GM21367 (cell line): ENCODE measurements at regions not wholly inside any gene's neighbourhood (a gene's known extent, or its start where the extent isn't known, plus 50 kb on each side); places are given as distances from the start of the nearest gene placed in this dataset.

Experiments
- ATAC-seq: cut with Tn5 transposase; IDR thresholded peaks from one replicate; pipeline ENCODE4 v1.9.1; 2021; ENCODE audit not compliant: unreplicated experiment

- no peak for ATAC-seq
These were observed 213.0 kb downstream of the RNF152 start for GRCh38 chr18:61679836-61680235.

GRCh38 chr18:61677435-61677970, 215.3 kb downstream of the RNF152 start:
- no peak for ATAC-seq

- no peak for ATAC-seq
These were observed 215.9 kb downstream of the RNF152 start for GRCh38 chr18:61676773-61677434.

GRCh38 chr18:61669320-61669719, 223.5 kb downstream of the RNF152 start:
- no peak for ATAC-seq

GRCh38 chr18:61666876-61667590, 225.8 kb downstream of the RNF152 start:
- ATAC-seq = no peak

DNA sequence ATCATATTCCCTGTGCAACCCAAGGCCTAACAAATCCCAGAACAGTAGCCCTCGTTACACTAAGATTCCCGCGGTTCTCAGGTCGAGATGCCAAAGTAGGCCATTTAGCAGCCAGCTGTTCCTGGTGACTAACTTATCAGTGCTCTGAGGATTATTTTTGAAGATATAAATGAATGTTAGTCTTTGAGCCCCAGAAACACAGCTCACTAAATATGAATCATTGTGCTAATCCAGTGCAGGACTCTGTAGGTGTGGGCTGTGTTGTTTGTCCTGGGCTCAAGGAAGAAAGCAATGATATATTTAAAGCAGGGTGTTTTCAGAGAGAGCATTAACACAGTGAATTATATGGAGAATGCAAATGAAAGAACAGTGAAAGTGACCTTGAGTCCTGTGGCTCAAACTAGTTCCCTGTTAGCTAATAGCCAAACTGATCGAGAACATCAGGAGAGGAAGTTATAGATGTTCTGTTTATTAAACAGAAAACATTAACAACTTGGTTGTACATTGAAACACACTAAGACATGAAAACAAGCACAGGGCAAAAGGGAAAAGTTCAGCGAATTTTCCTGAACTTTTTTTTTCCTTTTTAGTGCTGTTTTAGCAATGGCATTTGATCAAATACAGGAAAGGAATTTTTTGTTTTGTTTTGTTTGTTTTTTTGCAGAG, 228.3 kb downstream of the RNF152 start:
- no peak for ATAC-seq

DNA sequence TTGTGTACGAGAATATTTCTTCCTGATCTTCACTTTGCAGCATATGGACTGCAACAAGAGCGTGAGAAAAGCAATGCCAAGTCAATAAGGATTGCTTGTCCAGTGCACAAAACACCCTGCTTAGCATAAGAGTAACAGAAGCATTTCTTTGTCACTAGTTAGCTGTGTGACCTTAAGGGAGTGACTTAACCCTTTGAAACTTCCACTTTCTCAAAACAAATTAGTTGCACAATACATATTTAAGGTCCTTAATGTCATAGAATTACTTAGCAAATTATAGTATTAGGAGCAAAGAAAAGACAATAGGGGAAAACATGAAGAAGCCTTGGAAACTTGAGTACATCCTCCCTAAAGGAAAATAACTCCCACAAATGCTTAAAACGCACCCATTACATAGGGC, 230.1 kb downstream of the RNF152 start:
- no peak for ATAC-seq

GRCh38 chr18:61658431-61658830, 234.4 kb downstream of the RNF152 start:
- ATAC-seq = no peak

GRCh38 chr18:61657066-61657732, 235.6 kb downstream of the RNF152 start:
- ATAC-seq = no peak

GRCh38 chr18:61655630-61656029, 237.2 kb downstream of the RNF152 start:
- no peak for ATAC-seq

DNA sequence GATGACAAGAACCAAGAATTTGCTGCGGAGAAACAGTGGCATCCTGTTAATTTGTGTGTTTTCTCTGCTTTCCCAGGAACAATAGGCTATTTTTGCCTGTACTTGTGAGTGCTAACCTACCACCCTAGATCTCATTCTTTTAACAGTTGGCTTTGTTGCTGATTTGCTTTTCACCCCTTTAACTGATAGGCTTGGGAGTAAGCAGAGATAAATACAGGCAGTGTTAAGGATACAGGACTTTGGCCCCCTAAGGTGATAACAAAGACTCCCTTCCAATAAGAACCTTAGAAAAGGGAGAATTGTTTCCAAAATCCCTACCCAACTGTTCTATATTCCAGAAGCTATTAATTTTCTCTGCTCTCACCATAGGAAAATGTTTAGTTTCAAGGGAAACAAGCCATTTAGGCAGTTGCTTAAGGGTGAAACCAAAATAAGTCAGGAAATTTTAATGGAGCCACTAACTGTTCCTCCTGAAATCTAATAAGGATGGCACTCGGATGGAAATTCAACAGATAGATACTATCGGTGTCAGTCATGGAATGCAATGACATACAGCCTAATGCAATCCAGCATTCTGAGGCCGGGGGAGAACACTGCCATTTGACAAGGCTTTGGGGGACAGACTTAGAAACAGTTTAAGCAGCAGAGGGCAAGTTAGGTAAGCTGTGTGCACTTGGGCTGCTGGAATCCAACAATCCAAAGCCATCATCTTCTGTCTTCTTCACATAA, 238.8 kb downstream of the RNF152 start:
- ATAC-seq = no peak

- ATAC-seq = no peak
These were observed 240.9 kb downstream of the RNF152 start for GRCh38 chr18:61651880-61652268.

DNA sequence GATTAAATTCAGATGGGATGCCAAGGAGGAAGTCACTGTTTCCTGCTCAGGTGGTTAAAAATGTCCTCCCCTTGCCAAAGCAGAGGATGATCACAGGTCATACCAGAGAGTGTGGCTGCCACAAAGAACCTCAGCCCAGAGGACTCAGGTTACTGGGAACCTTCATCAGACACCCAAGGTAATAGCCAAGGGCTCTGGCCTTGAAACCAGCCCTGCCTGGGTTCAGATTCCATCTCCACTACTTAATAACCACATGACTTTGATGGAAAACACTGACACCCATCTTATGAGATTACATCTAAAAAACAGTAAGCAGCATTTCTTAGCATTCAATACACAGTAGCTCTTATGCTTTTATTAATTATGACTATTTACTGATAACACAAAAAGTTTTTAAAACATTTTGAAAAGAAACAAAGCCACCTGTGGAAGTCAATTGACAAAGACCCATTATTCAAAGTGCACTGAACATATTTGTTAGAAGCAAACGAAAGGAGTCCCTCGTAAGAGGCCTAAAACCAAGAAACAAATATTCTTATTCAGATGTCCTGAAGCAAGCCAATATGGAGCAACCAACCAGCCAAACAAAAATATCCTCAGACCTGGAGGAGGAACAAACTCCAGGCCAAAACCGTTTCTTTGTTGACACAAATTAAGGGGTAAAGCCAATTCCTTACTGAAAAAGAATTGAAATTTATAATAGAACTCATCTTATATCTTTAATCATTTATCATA, 241.5 kb downstream of the RNF152 start:
- ATAC-seq = no peak

GRCh38 chr18:61643884-61644647, 248.7 kb downstream of the RNF152 start:
- no peak for ATAC-seq

- no peak for ATAC-seq
These were observed 252.9 kb downstream of the RNF152 start for GRCh38 chr18:61639886-61640285.

DNA sequence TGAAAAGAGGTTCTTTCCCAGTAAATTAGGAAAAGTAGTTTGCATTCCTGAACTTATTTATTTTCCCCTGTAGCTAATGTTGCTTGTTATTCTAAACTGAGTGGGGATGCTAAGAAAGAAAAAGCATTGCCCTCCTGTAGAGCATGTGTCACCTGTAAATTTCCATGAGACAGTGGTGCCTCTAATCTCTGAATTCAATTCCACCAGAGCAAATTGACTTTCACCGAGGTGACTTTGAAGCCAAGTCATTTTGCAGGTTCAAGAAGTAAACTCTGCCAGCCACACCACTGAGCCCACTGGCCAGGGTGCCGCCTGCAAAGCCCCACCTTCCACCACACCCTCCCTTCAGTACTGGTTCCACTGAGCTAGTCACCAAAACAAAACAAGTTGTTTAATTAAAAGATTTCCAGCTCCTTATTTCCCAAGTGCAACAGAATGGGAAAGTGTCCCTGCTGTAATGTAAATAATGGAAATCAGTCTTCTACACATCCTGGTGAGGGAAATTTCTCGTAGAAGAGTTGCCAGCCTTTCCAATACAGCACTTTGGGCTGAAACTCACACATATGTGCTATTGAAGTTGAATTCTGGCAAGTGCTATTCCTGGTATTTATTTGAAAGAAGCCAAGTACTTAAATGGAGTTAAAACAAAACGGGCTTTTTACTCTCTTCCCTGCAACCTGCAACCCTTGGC, 254.8 kb downstream of the RNF152 start:
- ATAC-seq = no peak

DNA sequence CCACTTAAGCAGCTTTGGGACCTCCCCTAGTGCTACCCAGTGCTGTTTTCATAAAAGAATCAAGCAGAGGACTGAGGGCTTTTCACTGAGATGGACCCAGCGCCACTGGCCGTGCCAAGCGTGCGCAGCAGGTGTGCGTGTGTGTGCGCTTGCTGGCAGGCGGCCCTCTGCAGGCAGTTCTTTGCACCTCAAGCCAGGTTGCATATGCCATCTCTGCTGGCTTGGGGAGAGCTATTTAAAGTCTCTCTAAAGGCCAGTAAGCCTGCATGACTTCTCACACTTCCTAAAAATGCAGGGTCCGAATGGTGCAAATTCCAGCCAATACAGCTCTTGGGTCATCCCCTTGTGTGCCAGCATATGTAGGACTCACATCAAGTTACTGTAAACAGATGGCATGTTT, 255.5 kb downstream of the RNF152 start:
- no peak for ATAC-seq

DNA sequence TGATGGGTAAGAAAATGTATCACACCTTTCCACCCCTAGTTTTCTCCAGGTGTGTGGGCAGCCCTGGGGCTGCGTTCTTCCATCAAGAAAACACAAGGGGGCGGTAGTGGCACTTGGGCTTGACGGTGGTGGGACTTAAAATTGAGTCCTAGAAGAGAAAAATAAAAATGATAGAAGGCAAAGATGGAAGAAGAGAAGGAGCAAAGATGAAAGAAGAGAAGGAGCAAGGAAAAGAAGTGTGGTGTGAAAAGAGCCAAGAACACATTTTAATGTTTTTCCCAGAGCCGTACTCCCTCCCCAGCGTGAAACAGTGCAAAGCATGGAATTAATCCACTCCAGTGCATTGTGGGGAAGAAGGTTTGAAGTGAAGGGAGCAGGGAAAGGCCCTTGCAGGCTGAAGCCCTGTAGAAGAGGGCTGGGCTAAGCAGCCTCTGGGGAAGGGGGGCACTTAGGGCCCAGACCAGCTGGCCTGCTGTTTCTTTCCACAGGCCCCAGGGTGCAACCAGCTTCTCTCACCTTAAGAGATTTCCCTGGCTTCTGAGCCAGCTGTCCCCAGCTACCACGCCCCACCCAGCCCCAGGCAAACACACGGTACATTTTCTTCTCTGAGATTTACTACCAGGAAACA, 256.8 kb downstream of the RNF152 start:
- ATAC-seq = no peak
